Mesendoderm (in vitro differentiated cells): ENCODE measurements at regions not wholly inside any gene's neighbourhood (a gene's known extent, or its start where the extent isn't known, plus 50 kb on each side); places are given as distances from the start of the nearest gene placed in this dataset.

Experiments used
- DNase-seq: peaks from one replicate; pipeline ENCODE4 v3.0.0; 2013
- H2AK5ac ChIP-seq: 2 replicates; pipeline ENCODE4 v1.6.1; 2013; ENCODE audit warnings: low read length, inconsistent platforms
- H2BK120ac ChIP-seq: 2 replicates; pipeline ENCODE4 v1.6.1; 2013; ENCODE audit warnings: low read depth, mild to moderate bottlenecking, low read length, moderate library complexity, mixed read lengths
- H2BK15ac ChIP-seq: replicated peaks from 2 replicates; pipeline ENCODE4 v1.6.1; 2013; ENCODE audit warnings: low read depth, mild to moderate bottlenecking, moderate library complexity
- H2BK5ac ChIP-seq: 2 replicates; pipeline ENCODE4 v1.6.1; 2013; ENCODE audit warnings: low read length, inconsistent platforms
- H3K18ac ChIP-seq: 2 replicates; pipeline ENCODE4 v1.6.1; 2013; ENCODE audit warnings: mild to moderate bottlenecking, low read length, mixed read lengths
- H3K23ac ChIP-seq: one replicate; pipeline ENCODE4 v1.6.1; 2013; ENCODE audit warnings: low read length
- H3K27ac ChIP-seq: 2 replicates; pipeline ENCODE4 v1.5.1; 2013; ENCODE audit warnings: low read depth, mild to moderate bottlenecking, inconsistent platforms, low read length, moderate library complexity
- H3K27me3 ChIP-seq: 2 replicates; pipeline ENCODE4 v1.6.1; 2013; ENCODE audit warnings: low read length, control low read depth, mild to moderate bottlenecking, inconsistent platforms; ENCODE audit not compliant: insufficient read depth, poor library complexity
- H3K36me3 ChIP-seq: 2 replicates; pipeline ENCODE4 v1.6.1; 2013; ENCODE audit warnings: low read length, inconsistent platforms; ENCODE audit not compliant: control insufficient read depth, insufficient read depth
- H3K4ac ChIP-seq: one replicate; pipeline ENCODE4 v1.6.1; 2013; ENCODE audit warnings: low read depth, mild to moderate bottlenecking, low read length, moderate library complexity
- H3K4me1 ChIP-seq: 2 replicates; pipeline ENCODE4 v1.6.1; 2013; ENCODE audit warnings: low read depth, low read length, inconsistent platforms; ENCODE audit not compliant: control insufficient read depth
- H3K4me2 ChIP-seq: 2 replicates; pipeline ENCODE4 v1.6.1; 2013; ENCODE audit warnings: low read length
- H3K4me3 ChIP-seq: 2 replicates; pipeline ENCODE4 v1.5.1; 2013; ENCODE audit warnings: mild to moderate bottlenecking, low read length
- H3K56ac ChIP-seq: one replicate; pipeline ENCODE4 v1.6.1; 2013; ENCODE audit warnings: low read length
- H3K79me1 ChIP-seq: 2 replicates; pipeline ENCODE4 v1.6.1; 2013; ENCODE audit warnings: low read length, inconsistent platforms
- H3K79me2 ChIP-seq: 2 replicates; pipeline ENCODE4 v1.6.1; 2013; ENCODE audit warnings: mild to moderate bottlenecking, low read length; ENCODE audit not compliant: control insufficient read depth, insufficient read depth
- H3K9ac ChIP-seq: 2 replicates; pipeline ENCODE4 v1.6.1; 2013; ENCODE audit warnings: low read length, inconsistent platforms
- H4K5ac ChIP-seq: one replicate; pipeline ENCODE4 v1.6.1; 2013; ENCODE audit warnings: low read length
- H4K8ac ChIP-seq: one replicate; pipeline ENCODE4 v1.6.1; 2013; ENCODE audit warnings: low read depth, mild to moderate bottlenecking, control low read depth, low read length, moderate library complexity
- WGBS: extraction: QIAGEN DNeasy Blood & Tissue Kit; methylation state at CpG from one replicate; pipeline ENCODE4 v1.1.7; 2013; ENCODE audit warnings: low lambda C conversion rate, missing lambda C conversion rate; ENCODE audit not compliant: insufficient coverage; ENCODE audit errors: extremely low coverage; 5-methylcytosine and 5-hydroxymethylcytosine counted together

- no peak overlapping the region for H4K8ac ChIP-seq
Observed at GRCh38 chr3:24933401-24933800, 438.8 kb upstream of the THRB start.

GRCh38 chr3:24936574-24936973 is 441.9 kb upstream of the THRB start:
- H4K5ac ChIP-seq = no peak overlapping the region
- no peak overlapping the region for H3K56ac ChIP-seq
- no peak overlapping the region for H2BK120ac ChIP-seq
- H2AK5ac ChIP-seq = no peak overlapping the region
- no peaks in the 10 kb centered on the region for H3K79me1 ChIP-seq
- H3K4ac ChIP-seq = no peak overlapping the region
- no peak overlapping the region for H4K8ac ChIP-seq
- H3K4me3 ChIP-seq = no peak overlapping the region
- no peak overlapping the region for H2BK5ac ChIP-seq
- H3K4me1 ChIP-seq = no peaks in the 10 kb centered on the region
- WGBS = no CpG with 5 or more reads among the region's 1 CpG
- no peak overlapping the region for H3K18ac ChIP-seq
- H3K9ac ChIP-seq = no peak overlapping the region
- no peaks in the 10 kb centered on the region for H3K36me3 ChIP-seq
- no peaks in the 10 kb centered on the region for H3K79me2 ChIP-seq
- DNase-seq = no peak
- H2BK15ac ChIP-seq = no peak overlapping the region
- H3K23ac ChIP-seq = no peak overlapping the region
- no peak overlapping the region for H3K4me2 ChIP-seq
- no peak overlapping the region for H3K27ac ChIP-seq
- no peaks in the 10 kb centered on the region for H3K27me3 ChIP-seq

More at GRCh38 chr3:24933401-24933800, 438.8 kb upstream of the THRB start:
- Histone ChIP-seq H3K27ac (no peak overlapping the region), H3K18ac (no peak overlapping the region), H3K4me1 (no peaks in the 10 kb centered on the region), H3K56ac (no peak overlapping the region), H3K4ac (no peak overlapping the region), H3K79me1 (no peaks in the 10 kb centered on the region), H3K4me3 (no peak overlapping the region), H2AK5ac (no peak overlapping the region), H4K5ac (no peak overlapping the region), H3K27me3 (no peaks in the 10 kb centered on the region), H3K23ac (no peak overlapping the region), H3K9ac (no peak overlapping the region), H2BK120ac (no peak overlapping the region), H2BK15ac (no peak overlapping the region), H3K4me2 (no peak overlapping the region), H3K79me2 (no peaks in the 10 kb centered on the region), H2BK5ac (no peak overlapping the region), H3K36me3 (no peaks in the 10 kb centered on the region)
- no peak for DNase-seq
- no CpG with 5 or more reads among the region's 3 CpGs for WGBS

GRCh38 chr3:24937228-24937627 is 442.6 kb upstream of the THRB start:
- H3K27ac ChIP-seq = no peak overlapping the region

GRCh38 chr3:24937780-24938179 is 443.1 kb upstream of the THRB start:
- no peak overlapping the region for H3K4ac ChIP-seq
- no peaks in the 10 kb centered on the region for H3K79me1 ChIP-seq
- no peak overlapping the region for H3K4me3 ChIP-seq
- no peak overlapping the region for H2BK120ac ChIP-seq
- no peak overlapping the region for H3K18ac ChIP-seq
- H4K5ac ChIP-seq = no peak overlapping the region
- H3K27me3 ChIP-seq = no peaks in the 10 kb centered on the region
- no peak overlapping the region for H3K56ac ChIP-seq
- H2AK5ac ChIP-seq = no peak overlapping the region
- H3K79me2 ChIP-seq = no peaks in the 10 kb centered on the region
- no peak overlapping the region for H3K27ac ChIP-seq
- no peak for DNase-seq
- H3K23ac ChIP-seq = no peak overlapping the region
- H3K9ac ChIP-seq = no peak overlapping the region
- H3K36me3 ChIP-seq = no peaks in the 10 kb centered on the region
- H2BK15ac ChIP-seq = no peak overlapping the region
- H3K4me2 ChIP-seq = no peak overlapping the region
- no peak overlapping the region for H4K8ac ChIP-seq
- H2BK5ac ChIP-seq = no peak overlapping the region
- WGBS = no CpG with 5 or more reads among the region's 5 CpGs
- no peaks in the 10 kb centered on the region for H3K4me1 ChIP-seq

More at GRCh38 chr3:24937228-24937627, 442.6 kb upstream of the THRB start:
- no peak for DNase-seq
- Histone ChIP-seq H4K5ac (no peak overlapping the region), H3K27me3 (no peaks in the 10 kb centered on the region), H3K79me1 (no peaks in the 10 kb centered on the region), H3K4me1 (no peaks in the 10 kb centered on the region), H2BK15ac (no peak overlapping the region), H2BK120ac (no peak overlapping the region), H3K4ac (no peak overlapping the region), H3K36me3 (no peaks in the 10 kb centered on the region), H2AK5ac (no peak overlapping the region), H3K4me2 (no peak overlapping the region), H3K79me2 (no peaks in the 10 kb centered on the region), H3K4me3 (no peak overlapping the region), H2BK5ac (no peak overlapping the region), H3K9ac (no peak overlapping the region), H3K23ac (no peak overlapping the region), H4K8ac (no peak overlapping the region), H3K18ac (no peak overlapping the region), H3K56ac (no peak overlapping the region)
- WGBS = no CpG with 5 or more reads among the region's 5 CpGs

GRCh38 chr3:24943961-24944360 is 449.3 kb upstream of the THRB start:
- Histone ChIP-seq H2BK120ac (no peak overlapping the region), H3K4me1 (no peaks in the 10 kb centered on the region), H3K27me3 (peaks cover 3% of the 10 kb centered on the region), H3K79me2 (no peaks in the 10 kb centered on the region), H4K5ac (no peak overlapping the region), H3K4me3 (no peak overlapping the region), H3K4ac (no peak overlapping the region), H3K56ac (no peak overlapping the region), H3K4me2 (no peak overlapping the region), H4K8ac (no peak overlapping the region), H3K36me3 (no peaks in the 10 kb centered on the region), H2AK5ac (no peak overlapping the region), H3K79me1 (no peaks in the 10 kb centered on the region), H2BK5ac (no peak overlapping the region), H3K18ac (no peak overlapping the region), H3K27ac (no peak overlapping the region), H2BK15ac (no peak overlapping the region), H3K23ac (no peak overlapping the region), H3K9ac (no peak overlapping the region)
- no peak for DNase-seq
- no CpG with 5 or more reads among the region's 3 CpGs for WGBS

- Histone ChIP-seq H3K36me3 (no peaks in the 10 kb centered on the region), H4K5ac (no peak overlapping the region), H3K27me3 (peaks cover 3% of the 10 kb centered on the region), H2BK5ac (no peak overlapping the region), H3K27ac (no peak overlapping the region), H3K4me1 (no peaks in the 10 kb centered on the region), H3K56ac (no peak overlapping the region), H3K4ac (no peak overlapping the region), H3K9ac (no peak overlapping the region), H3K79me2 (no peaks in the 10 kb centered on the region), H3K4me2 (no peak overlapping the region), H3K4me3 (no peak overlapping the region), H3K79me1 (no peaks in the 10 kb centered on the region), H2BK15ac (no peak overlapping the region), H4K8ac (no peak overlapping the region), H3K23ac (no peak overlapping the region), H2AK5ac (no peak overlapping the region), H2BK120ac (no peak overlapping the region), H3K18ac (no peak overlapping the region)
- DNase-seq = no peak
- WGBS = no CpG with 5 or more reads among the region's 3 CpGs
Observed at GRCh38 chr3:24944805-24945520, 450.3 kb upstream of the THRB start.
